ENCODE measurements at regions not wholly inside any gene's neighbourhood (a gene's known extent, or its start where the extent isn't known, plus 50 kb on each side); places are given as distances from the start of the nearest gene placed in this dataset.

- intact Hi-C loops (cut with DNase I, micrococcal nuclease), result no loop called here
- TF ChIP-seq CTCF (IDR thresholded peaks at IDR 0.05), result no peak
- H3K4me3 ChIP-seq, result no peak overlapping the region
- DNase-seq (no peak), ATAC-seq (no peak)
- H3K36me3 ChIP-seq (ENCODE audit: low read depth), result no peaks in the 10 kb centered on the region
- H3K9me3 ChIP-seq, result no peaks in the 10 kb centered on the region
- H3K4me1 ChIP-seq (ENCODE audit: low read depth), result peaks cover 3% of the 10 kb centered on the region
Measured at GRCh38 chr10:108072466-108072865, 908.0 kb upstream of the SORCS1 start.

GRCh38 chr10:108070789-108071188 is 906.3 kb upstream of the SORCS1 start:
- H3K36me3 ChIP-seq (ENCODE audit: low read depth), result no peaks in the 10 kb centered on the region
- H3K4me1 ChIP-seq (ENCODE audit: low read depth), result peaks cover 3% of the 10 kb centered on the region
- no peak overlapping the region for H3K4me3 ChIP-seq
- TF ChIP-seq CTCF (IDR thresholded peaks at IDR 0.05), result no peak
- intact Hi-C loops (cut with DNase I, micrococcal nuclease), result no loop called here
- peak; percentile 73 for ATAC-seq
- no peak for DNase-seq
- no peaks in the 10 kb centered on the region for H3K9me3 ChIP-seq

GRCh38 chr10:108069096-108069495 is 904.6 kb upstream of the SORCS1 start:
- no peak for DNase-seq
- Histone ChIP-seq H3K36me3 (ENCODE audit: low read depth) (no peaks in the 10 kb centered on the region), H3K4me3 (no peak overlapping the region), H3K4me1 (ENCODE audit: low read depth) (peaks cover 3% of the 10 kb centered on the region), H3K9me3 (no peaks in the 10 kb centered on the region)
- intact Hi-C loops (cut with DNase I, micrococcal nuclease), result no loop called here
- TF ChIP-seq CTCF (IDR thresholded peaks at IDR 0.05), result no peak
- no peak for ATAC-seq

GRCh38 chr10:108064746-108065260 is 900.3 kb upstream of the SORCS1 start:
- no peak for DNase-seq
- H3K4me3 ChIP-seq, result no peak overlapping the region
- no peaks in the 10 kb centered on the region for H3K4me1 ChIP-seq (ENCODE audit: low read depth)
- no peak for TF ChIP-seq CTCF (IDR thresholded peaks at IDR 0.05)
- H3K9me3 ChIP-seq, result no peaks in the 10 kb centered on the region
- no peaks in the 10 kb centered on the region for H3K36me3 ChIP-seq (ENCODE audit: low read depth)
- no peak for ATAC-seq
- intact Hi-C loops (cut with DNase I, micrococcal nuclease), result no loop called here

- intact Hi-C loops (cut with DNase I, micrococcal nuclease), result no loop called here
- ATAC-seq (peak; percentile 56), DNase-seq (no peak)
- H3K4me1 ChIP-seq (ENCODE audit: low read depth), result no peaks in the 10 kb centered on the region
- H3K4me3 ChIP-seq, result no peak overlapping the region
- TF ChIP-seq CTCF (IDR thresholded peaks at IDR 0.05), result no peak
- no peaks in the 10 kb centered on the region for H3K9me3 ChIP-seq
- H3K36me3 ChIP-seq (ENCODE audit: low read depth), result no peaks in the 10 kb centered on the region
Measured at GRCh38 chr10:108060246-108060645, 895.7 kb upstream of the SORCS1 start.

GRCh38 chr10:108055506-108055905 is 891.0 kb upstream of the SORCS1 start:
- DNase-seq (no peak), ATAC-seq (no peak)
- Histone ChIP-seq H3K4me3 (no peak overlapping the region), H3K36me3 (ENCODE audit: low read depth) (no peaks in the 10 kb centered on the region), H3K4me1 (ENCODE audit: low read depth) (no peaks in the 10 kb centered on the region), H3K9me3 (no peaks in the 10 kb centered on the region)
- TF ChIP-seq CTCF (IDR thresholded peaks at IDR 0.05), result no peak
- intact Hi-C loops (cut with DNase I, micrococcal nuclease), result no loop called here

Measured in mucosa of descending colon (tissue), 3 donors.